HepG2 (cell line): ENCODE measurements at regions not wholly inside any gene's neighbourhood (a gene's known extent, or its start where the extent isn't known, plus 50 kb on each side); places are given as distances from the start of the nearest gene placed in this dataset.

Source experiments
- ATAC-seq: fragments of 200-7000 bp; cut with Tn5 transposase; 3 replicates; pipeline ENCODE4 v1.9.1; 2020; ENCODE audit warnings: mild to moderate bottlenecking, moderate library complexity
- BruUV-seq: library from RNA; stranded (reverse); fragments of 400-500 nt; replicated peaks from 2 replicates; lab custom pipeline; 2021; lab: Mats Ljungman, UMichigan
- CTCF ChIA-PET: fragments of 300-600 bp; formaldehyde crosslinking; extraction: SDS; loops from one replicate; lab custom pipeline; 2021; ENCODE audit warnings: low total read pairs, inconsistent platforms, low intra/inter-chr PET ratio; lab: Yijun Ruan, JAX
- POLR2A ChIA-PET: fragments of 350-600 bp; sonication (Branson Sonifier 250); formaldehyde crosslinking; loops from one replicate; lab custom pipeline; 2020; ENCODE audit warnings: antibody characterized with exemption, inconsistent platforms; lab: Yijun Ruan, JAX
- DNase-seq: peaks from one replicate; pipeline ENCODE4 v3.0.0-alpha.2; 2015; ENCODE audit warnings: low spot score
- FAIRE-seq: peaks from 3 replicates; lab custom pipeline; 2011; peaks lifted over from hg19 to GRCh38; lab: Jason Lieb, UNC
- H2AFZ ChIP-seq: one replicate; pipeline ENCODE4 v1.6.1; 2011; ENCODE audit warnings: low read length, inconsistent platforms
- H3K27ac ChIP-seq: fragments of 300-600 bp; 3 replicates; pipeline ENCODE4 v1.8.0; 2011; ENCODE audit warnings: mixed run types, mild to moderate bottlenecking, mixed read lengths, low read length, inconsistent platforms; ENCODE audit not compliant: insufficient read depth; ENCODE audit errors: extremely low read length
- H3K27me3 ChIP-seq, 2 experiments: fragments of 200-600 bp in 1 of 2; 2 replicates in 1 of 2; 3 replicates in 1 of 2; pipeline versions ENCODE4 v1.6.0 to v1.8.0; 2011; ENCODE audit warnings: low read length in 2 of 2, mild to moderate bottlenecking in 2 of 2, moderate library complexity in 2 of 2, inconsistent platforms in 1 of 2; ENCODE audit not compliant: insufficient read depth in 2 of 2, control insufficient read depth in 1 of 2
- H3K36me3 ChIP-seq, 2 experiments: fragments of 200-600 bp in 1 of 2; replicated peaks in 1 of 2; 2 replicates in 1 of 2; 3 replicates in 1 of 2; pipeline versions ENCODE4 v1.5.1 to v1.8.0; 2011; ENCODE audit warnings: low read length in 2 of 2, inconsistent platforms in 1 of 2; ENCODE audit not compliant: insufficient read depth in 2 of 2, control insufficient read depth in 1 of 2
- H3K4me1 ChIP-seq: 2 replicates; pipeline ENCODE4 v1.5.1; 2012; ENCODE audit warnings: low read length, inconsistent platforms; ENCODE audit not compliant: insufficient read depth
- H3K4me2 ChIP-seq: 2 replicates; pipeline ENCODE4 v1.6.0; 2011; ENCODE audit warnings: low read depth, low read length, inconsistent platforms
- H3K4me3 ChIP-seq, 3 experiments: fragments of 200-600 bp in 1 of 3; sonication (generic), shearing (Covaris generic) in 1 of 3; replicated peaks in 1 of 3; 2 replicates each; pipeline ENCODE4 v1.5.1; 2011 to 2016; ENCODE audit warnings: low read length in 3 of 3, inconsistent platforms in 2 of 3, low read depth in 2 of 3, mild to moderate bottlenecking in 2 of 3, control low read depth in 1 of 3, mixed read lengths in 1 of 3; ENCODE audit not compliant: insufficient read depth in 1 of 3
- H3K79me2 ChIP-seq: one replicate; pipeline ENCODE4 v1.6.1; 2011; ENCODE audit warnings: low read length, inconsistent platforms; ENCODE audit not compliant: insufficient read depth
- H3K9ac ChIP-seq: 2 replicates; pipeline ENCODE4 v1.6.0; 2011; ENCODE audit warnings: mild to moderate bottlenecking, low read depth, low read length, inconsistent platforms; ENCODE audit not compliant: insufficient read depth
- H3K9me3 ChIP-seq: 2 replicates; pipeline ENCODE4 v1.5.1; 2012; ENCODE audit warnings: mild to moderate bottlenecking, low read length
- H4K20me1 ChIP-seq: 2 replicates; pipeline ENCODE4 v1.6.0; 2011; ENCODE audit warnings: inconsistent platforms, mild to moderate bottlenecking, low read length, moderate library complexity; ENCODE audit not compliant: insufficient read depth
- BCL6 ChIP-seq: IDR thresholded peaks from 2 replicates; pipeline ENCODE4 v1.6.1; 2016; ENCODE audit warnings: missing genetic modification reagents, missing compliant biosample characterization
- KMT2B ChIP-seq: IDR thresholded peaks from 2 replicates; pipeline ENCODE4 v1.6.1; 2016; ENCODE audit warnings: missing genetic modification reagents, missing compliant biosample characterization
- MAFK ChIP-seq, 2 experiments: IDR thresholded peaks in 1 of 2; conservative IDR thresholded peaks in 1 of 2; 2 replicates each; pipeline ENCODE4 v1.6.1; 2011; ENCODE audit warnings: improper control_type of control experiment in 2 of 2, low read length in 2 of 2
- NFE2 ChIP-seq: sonication (generic); formaldehyde crosslinking; IDR thresholded peaks from 2 replicates; pipeline ENCODE4 v1.4.0; 2020; ENCODE audit warnings: missing genetic modification reagents
- NFE2L2 ChIP-seq: fragments of 150-350 bp; IDR thresholded peaks from 2 replicates; pipeline ENCODE4 v1.6.1; 2014; ENCODE audit warnings: low read length
- NFRKB ChIP-seq: fragments of 450-650 bp; IDR thresholded peaks from 2 replicates; pipeline ENCODE4 v1.6.1; 2017
- RFXAP ChIP-seq: sonication (generic); formaldehyde crosslinking; IDR thresholded peaks from 2 replicates; pipeline ENCODE4 v1.4.0; 2020; ENCODE audit warnings: missing genetic modification reagents, borderline replicate concordance
- SP2 ChIP-seq: sonication (generic); formaldehyde crosslinking; IDR thresholded peaks from 2 replicates; pipeline ENCODE4 v1.5.1; 2020; ENCODE audit warnings: mild to moderate bottlenecking, missing genetic modification reagents
- SSRP1 ChIP-seq: IDR thresholded peaks from 2 replicates; pipeline ENCODE4 v1.6.1; 2016; ENCODE audit warnings: control low read depth
- TBX2 ChIP-seq: sonication (generic); formaldehyde crosslinking; IDR thresholded peaks from 2 replicates; pipeline ENCODE4 v1.5.0; 2020; ENCODE audit warnings: missing genetic modification reagents, mild to moderate bottlenecking, borderline replicate concordance
- ZNF749 ChIP-seq: sonication (generic); formaldehyde crosslinking; IDR thresholded peaks from 2 replicates; pipeline ENCODE4 v1.8.0; 2022; ENCODE audit warnings: mild to moderate bottlenecking, missing genetic modification reagents, moderate library complexity, borderline replicate concordance
- WGBS: methylation state at CpG from one replicate; pipeline ENCODE4 v1.1.6; 2017; ENCODE audit warnings: low lambda C conversion rate; 5-methylcytosine and 5-hydroxymethylcytosine counted together
- in situ Hi-C: cut with HindIII; loops from 2 replicates; pipeline ENCODE4 v1.10.0; 2017; ENCODE audit warnings: low pct_unique_long_range_greater_than_20kb; ENCODE audit not compliant: extremely low pct_ligation_motif_present
- intact Hi-C: fragments of 100-400 bp; cut with micrococcal nuclease; formaldehyde crosslinking; loops from one replicate; pipeline ENCODE4 v1.10.0; 2022; ENCODE audit not compliant: unreplicated experiment
- TF ChIP-seq, protein P1 (sequence below): sonication (generic); formaldehyde crosslinking; IDR thresholded peaks from 2 replicates; pipeline ENCODE4 v1.5.0; 2020; ENCODE audit warnings: missing genetic modification reagents
- TF ChIP-seq, protein P2 (sequence below): sonication (generic); formaldehyde crosslinking; IDR thresholded peaks from 2 replicates; pipeline ENCODE4 v1.8.1; 2023; ENCODE audit warnings: mild to moderate bottlenecking, missing genetic modification reagents
- TF ChIP-seq, protein P3 (sequence below): sonication (generic); formaldehyde crosslinking; IDR thresholded peaks from 2 replicates; pipeline ENCODE4 v1.5.1; 2020; ENCODE audit warnings: mild to moderate bottlenecking, missing genetic modification reagents, borderline replicate concordance

DNA sequence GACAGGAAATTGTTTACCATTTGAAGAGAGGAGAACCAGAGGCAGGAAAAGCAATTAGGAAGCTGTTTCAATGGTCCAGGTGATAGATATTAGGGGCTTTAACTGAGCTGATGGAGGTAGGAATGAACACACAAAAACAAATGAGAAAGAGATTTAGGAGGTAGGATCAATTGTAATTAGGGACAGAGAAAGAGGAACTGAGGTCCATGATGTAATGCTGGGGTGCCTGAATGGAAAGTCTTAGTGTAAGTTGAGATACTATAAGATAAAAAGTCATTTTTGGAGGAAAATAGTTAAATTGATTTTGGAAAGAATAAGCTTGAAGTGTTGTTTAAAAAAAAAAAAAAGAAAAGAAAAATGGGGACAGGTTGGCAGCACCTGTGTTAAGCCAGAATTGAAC is 58.5 kb upstream of the B3GAT2 start (continued):
- TF ChIP-seq, protein P1, sequence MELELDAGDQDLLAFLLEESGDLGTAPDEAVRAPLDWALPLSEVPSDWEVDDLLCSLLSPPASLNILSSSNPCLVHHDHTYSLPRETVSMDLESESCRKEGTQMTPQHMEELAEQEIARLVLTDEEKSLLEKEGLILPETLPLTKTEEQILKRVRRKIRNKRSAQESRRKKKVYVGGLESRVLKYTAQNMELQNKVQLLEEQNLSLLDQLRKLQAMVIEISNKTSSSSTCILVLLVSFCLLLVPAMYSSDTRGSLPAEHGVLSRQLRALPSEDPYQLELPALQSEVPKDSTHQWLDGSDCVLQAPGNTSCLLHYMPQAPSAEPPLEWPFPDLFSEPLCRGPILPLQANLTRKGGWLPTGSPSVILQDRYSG (CRISPR knock-in tag) = no peak
- TF ChIP-seq NFRKB (no peak), ZNF749 (no peak), SP2 (CRISPR knock-in tag) (no peak), BCL6 (no peak), RFXAP (no peak), TBX2 (CRISPR knock-in tag) (no peak)
- TF ChIP-seq, protein P2, sequence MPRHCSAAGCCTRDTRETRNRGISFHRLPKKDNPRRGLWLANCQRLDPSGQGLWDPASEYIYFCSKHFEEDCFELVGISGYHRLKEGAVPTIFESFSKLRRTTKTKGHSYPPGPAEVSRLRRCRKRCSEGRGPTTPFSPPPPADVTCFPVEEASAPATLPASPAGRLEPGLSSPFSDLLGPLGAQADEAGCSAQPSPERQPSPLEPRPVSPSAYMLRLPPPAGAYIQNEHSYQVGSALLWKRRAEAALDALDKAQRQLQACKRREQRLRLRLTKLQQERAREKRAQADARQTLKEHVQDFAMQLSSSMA (CRISPR knock-in tag) = no peak
- TF ChIP-seq, protein P3, sequence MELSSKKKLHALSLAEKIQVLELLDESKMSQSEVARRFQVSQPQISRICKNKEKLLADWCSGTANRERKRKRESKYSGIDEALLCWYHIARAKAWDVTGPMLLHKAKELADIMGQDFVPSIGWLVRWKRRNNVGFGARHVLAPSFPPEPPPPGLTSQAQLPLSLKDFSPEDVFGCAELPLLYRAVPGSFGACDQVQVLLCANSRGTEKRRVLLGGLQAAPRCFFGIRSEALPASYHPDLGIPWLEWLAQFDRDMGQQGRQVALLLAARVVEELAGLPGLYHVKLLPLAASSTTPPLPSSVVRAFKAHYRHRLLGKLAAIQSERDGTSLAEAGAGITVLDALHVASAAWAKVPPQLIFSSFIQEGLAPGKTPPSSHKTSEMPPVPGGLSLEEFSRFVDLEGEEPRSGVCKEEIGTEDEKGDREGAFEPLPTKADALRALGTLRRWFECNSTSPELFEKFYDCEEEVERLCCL = no peak
- TF ChIP-seq, all 625 proteins: peak for 0

DNA sequence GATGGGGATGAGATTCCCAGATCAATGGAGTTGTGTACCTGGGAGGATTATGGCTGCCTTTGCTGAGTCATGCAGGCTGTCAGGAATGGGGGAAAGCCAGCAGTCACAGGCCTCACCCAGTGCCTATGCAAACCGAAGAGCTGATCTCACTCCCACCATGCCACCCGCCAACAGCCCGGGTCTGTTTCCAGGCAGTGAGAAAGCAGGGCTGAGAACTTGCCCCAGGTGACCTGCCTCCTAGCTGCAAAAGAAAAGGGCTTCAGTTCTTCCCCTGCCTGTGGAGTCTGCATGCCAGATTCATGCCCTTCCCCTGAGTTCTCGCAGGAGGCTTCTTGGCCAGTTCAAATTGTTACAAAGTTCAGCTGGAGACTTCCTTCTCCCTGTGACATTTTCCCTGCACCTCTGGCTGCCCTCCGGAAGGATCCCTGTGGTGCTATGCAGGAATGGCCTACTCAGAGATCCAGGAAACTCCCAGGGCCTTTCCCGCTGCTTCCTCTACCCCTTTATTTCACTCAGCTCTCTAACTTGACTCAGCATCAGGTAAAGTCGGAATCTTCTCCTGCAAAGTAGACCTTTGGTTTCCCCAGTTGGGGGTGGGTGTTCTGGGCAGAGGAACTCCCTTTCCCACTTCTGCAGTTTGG is 71.5 kb upstream of the B3GAT2 start:
- FAIRE-seq (no peak), DNase-seq (peak; percentile 3), ATAC-seq (no peak)
- intact Hi-C loops = no loop called here
- Histone ChIP-seq H3K27ac (no peak overlapping the region), H3K36me3 (no peaks in the 10 kb centered on the region), H3K79me2 (no peaks in the 10 kb centered on the region), H3K27me3 (no peaks in the 10 kb centered on the region), H3K4me2 (no peak overlapping the region), H2AFZ (no peak overlapping the region), H3K4me1 (peaks cover 16% of the 10 kb centered on the region), H3K9me3 (no peaks in the 10 kb centered on the region), H3K9ac (no peak overlapping the region), H3K4me3 (no peak overlapping the region), H4K20me1 (no peaks in the 10 kb centered on the region)
- TF ChIP-seq MAFK (conservative IDR thresholded peaks at IDR 0.05 in 1 of 2, IDR thresholded peaks at IDR 0.05 in 1 of 2; ENCODE audit: low read length in 2 of 2) (peak in 1 of 2 experiments; percentile 13; a peak in 2 of 4 replicates), SSRP1 (CRISPR knock-in tag) (no peak), KMT2B (no peak), NFE2 (CRISPR knock-in tag) (peak; percentile 24; the same call in 1 of the 2 replicates), NFE2L2 (peak; percentile 85)
- in situ Hi-C loops = no loop called here
- no TSS peak for BruUV-seq
- ChIA-PET POLR2A (no interaction called here), CTCF (no interaction called here)
- 66% methylated on average over 4 of the region's 7 CpGs for WGBS
